SK-N-MC (cell line): ENCODE measurements at regions not wholly inside any gene's neighbourhood (a gene's known extent, or its start where the extent isn't known, plus 50 kb on each side); places are given as distances from the start of the nearest gene placed in this dataset.

Source experiments
- EZH2 ChIP-seq: fragments of 200-600 bp; sonication (generic); IDR thresholded peaks from one replicate; pipeline ENCODE4 v1.6.1; 2017; ENCODE audit warnings: antibody characterized with exemption
- FOXP2 ChIP-seq: optimal IDR thresholded peaks from 2 replicates; pipeline ENCODE3; 2011; ENCODE audit warnings: mild to moderate bottlenecking, moderate library complexity; ENCODE audit not compliant: insufficient read depth; ENCODE audit errors: extremely low read length, control extremely low read depth
- POLR2AphosphoS5 ChIP-seq: IDR thresholded peaks from 2 replicates; pipeline ENCODE4 v1.6.1; 2012; ENCODE audit warnings: mild to moderate bottlenecking, low read depth, low read length, borderline replicate concordance

- TF ChIP-seq POLR2AphosphoS5, result no peak
- TF ChIP-seq EZH2, result no peak
- no peak for TF ChIP-seq FOXP2
Measured at GRCh38 chr2:193963472-193964119, 1693.4 kb upstream of the SLC39A10 start.
